ENCODE measurements at regions not wholly inside any gene's neighbourhood (a gene's known extent, or its start where the extent isn't known, plus 50 kb on each side); places are given as distances from the start of the nearest gene placed in this dataset.

- Histone ChIP-seq H3K4me3 (no peak overlapping the region), H3K27ac (no peak overlapping the region), H3K4me2 (no peak overlapping the region), H3K4me1 (no peaks in the 10 kb centered on the region), H3K9me3 (no peaks in the 10 kb centered on the region)
- ChIA-PET CTCF (no interaction called here), POLR2A (no interaction called here)
- TF ChIP-seq PBX3 (IDR thresholded peaks at IDR 0.05) (no peak), RAD21 (conservative IDR thresholded peaks at IDR 0.05 in 1 of 2, IDR thresholded peaks at IDR 0.05 in 1 of 2) (peak in 1 of 2 experiments; percentile 15; a peak in 1 of 5 replicates), NR3C1 (IDR thresholded peaks at IDR 0.05) (no peak)
- FAIRE-seq (no peak), ATAC-seq (peak in 1 of 2 experiments; percentile 34; a peak in 1 of 6 replicates), DNase-seq (ENCODE audit: low read depth in 1 of 2, low spot score in 1 of 2) (no peak)
- WGBS (ENCODE audit: missing lambda C conversion rate), result 19% methylated on average over 1 of the region's 1 CpG
Observed at GRCh38 chr5:128695791-128696530, 157.9 kb upstream of the FBN2 start.

DNA sequence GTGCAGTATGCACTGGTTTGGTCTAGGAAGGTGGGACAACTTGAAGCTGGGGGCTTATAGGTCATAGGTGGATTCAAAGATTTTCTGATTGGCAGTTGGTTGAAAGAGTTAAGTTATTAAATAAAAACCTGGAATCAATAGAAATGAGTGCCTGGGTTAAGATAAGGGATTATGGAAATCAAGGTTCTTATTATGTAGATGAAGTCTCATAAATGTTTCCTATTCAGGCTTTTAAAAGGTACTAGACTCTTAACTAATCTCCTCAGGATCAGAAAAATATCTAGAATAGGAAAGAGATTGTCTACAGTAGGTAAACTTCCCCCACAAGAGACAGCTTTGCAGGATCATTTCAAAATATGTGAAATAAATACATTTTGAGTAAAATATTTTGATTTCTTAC lies 163.3 kb upstream of the FBN2 start:
- ATAC-seq (no peak), FAIRE-seq (no peak), DNase-seq (ENCODE audit: low read depth in 1 of 2, low spot score in 1 of 2) (no peak)
- no peak overlapping the region for H3K4me3 ChIP-seq
- ChIA-PET POLR2A (no interaction called here), CTCF (no interaction called here)
- no peak overlapping the region for H3K27ac ChIP-seq
- H3K9me3 ChIP-seq, result no peaks in the 10 kb centered on the region
- H3K4me2 ChIP-seq, result no peak overlapping the region
- no peaks in the 10 kb centered on the region for H3K4me1 ChIP-seq
- TF ChIP-seq NR3C1 (IDR thresholded peaks at IDR 0.05), result no peak
- no peak for TF ChIP-seq CBX2 (IDR thresholded peaks at IDR 0.05; ENCODE audit: borderline replicate concordance, low read depth)
- TF ChIP-seq, protein P1, sequence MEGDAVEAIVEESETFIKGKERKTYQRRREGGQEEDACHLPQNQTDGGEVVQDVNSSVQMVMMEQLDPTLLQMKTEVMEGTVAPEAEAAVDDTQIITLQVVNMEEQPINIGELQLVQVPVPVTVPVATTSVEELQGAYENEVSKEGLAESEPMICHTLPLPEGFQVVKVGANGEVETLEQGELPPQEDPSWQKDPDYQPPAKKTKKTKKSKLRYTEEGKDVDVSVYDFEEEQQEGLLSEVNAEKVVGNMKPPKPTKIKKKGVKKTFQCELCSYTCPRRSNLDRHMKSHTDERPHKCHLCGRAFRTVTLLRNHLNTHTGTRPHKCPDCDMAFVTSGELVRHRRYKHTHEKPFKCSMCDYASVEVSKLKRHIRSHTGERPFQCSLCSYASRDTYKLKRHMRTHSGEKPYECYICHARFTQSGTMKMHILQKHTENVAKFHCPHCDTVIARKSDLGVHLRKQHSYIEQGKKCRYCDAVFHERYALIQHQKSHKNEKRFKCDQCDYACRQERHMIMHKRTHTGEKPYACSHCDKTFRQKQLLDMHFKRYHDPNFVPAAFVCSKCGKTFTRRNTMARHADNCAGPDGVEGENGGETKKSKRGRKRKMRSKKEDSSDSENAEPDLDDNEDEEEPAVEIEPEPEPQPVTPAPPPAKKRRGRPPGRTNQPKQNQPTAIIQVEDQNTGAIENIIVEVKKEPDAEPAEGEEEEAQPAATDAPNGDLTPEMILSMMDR (IDR thresholded peaks at IDR 0.05), result no peak
- no peak for TF ChIP-seq HOXB5 (CRISPR knock-in tag; IDR thresholded peaks at IDR 0.05)
- TF ChIP-seq TP53 (CRISPR knock-in tag; IDR thresholded peaks at IDR 0.05), result no peak
- TF ChIP-seq CHD4 (IDR thresholded peaks at IDR 0.05; ENCODE audit: borderline replicate concordance), result no peak
- TF ChIP-seq RARB (CRISPR knock-in tag; IDR thresholded peaks at IDR 0.05), result no peak
- TF ChIP-seq, protein P2, sequence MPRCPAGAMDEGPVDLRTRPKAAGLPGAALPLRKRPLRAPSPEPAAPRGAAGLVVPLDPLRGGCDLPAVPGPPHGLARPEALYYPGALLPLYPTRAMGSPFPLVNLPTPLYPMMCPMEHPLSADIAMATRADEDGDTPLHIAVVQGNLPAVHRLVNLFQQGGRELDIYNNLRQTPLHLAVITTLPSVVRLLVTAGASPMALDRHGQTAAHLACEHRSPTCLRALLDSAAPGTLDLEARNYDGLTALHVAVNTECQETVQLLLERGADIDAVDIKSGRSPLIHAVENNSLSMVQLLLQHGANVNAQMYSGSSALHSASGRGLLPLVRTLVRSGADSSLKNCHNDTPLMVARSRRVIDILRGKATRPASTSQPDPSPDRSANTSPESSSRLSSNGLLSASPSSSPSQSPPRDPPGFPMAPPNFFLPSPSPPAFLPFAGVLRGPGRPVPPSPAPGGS (IDR thresholded peaks at IDR 0.05), result no peak
- TF ChIP-seq MYC (IDR thresholded peaks at IDR 0.05; ENCODE audit: borderline replicate concordance, low read length), result no peak
- TF ChIP-seq EP300 (IDR thresholded peaks at IDR 0.05), result no peak

GRCh38 chr5:128703322-128703721 lies 165.3 kb upstream of the FBN2 start:
- POLR2A ChIA-PET, result no interaction called here
- FAIRE-seq (no peak), ATAC-seq (no peak), DNase-seq (ENCODE audit: low read depth in 1 of 2, low spot score in 1 of 2) (no peak)
- no peak overlapping the region for H3K27ac ChIP-seq
- no peaks in the 10 kb centered on the region for H3K9me3 ChIP-seq
- H3K4me1 ChIP-seq, result no peaks in the 10 kb centered on the region
- H3K4me2 ChIP-seq, result no peak overlapping the region
- TF ChIP-seq POLR2AphosphoS2 (conservative IDR thresholded peaks at IDR 0.05; ENCODE audit: low read length) (no peak), EHMT2 (IDR thresholded peaks at IDR 0.05; ENCODE audit: low read depth) (no peak), HOXA7 (CRISPR knock-in tag; IDR thresholded peaks at IDR 0.05) (no peak), ZC3H11A (IDR thresholded peaks at IDR 0.05) (no peak), POLR2A (IDR thresholded peaks at IDR 0.05; ENCODE audit: low read length) (no peak), RAD21 (conservative IDR thresholded peaks at IDR 0.05 in 1 of 2, IDR thresholded peaks at IDR 0.05 in 1 of 2) (no peak), RNF2 (IDR thresholded peaks at IDR 0.05; ENCODE audit: borderline replicate concordance, low read depth) (no peak)
- TF ChIP-seq, protein P2 (IDR thresholded peaks at IDR 0.05), result no peak
- TF ChIP-seq, protein P3, sequence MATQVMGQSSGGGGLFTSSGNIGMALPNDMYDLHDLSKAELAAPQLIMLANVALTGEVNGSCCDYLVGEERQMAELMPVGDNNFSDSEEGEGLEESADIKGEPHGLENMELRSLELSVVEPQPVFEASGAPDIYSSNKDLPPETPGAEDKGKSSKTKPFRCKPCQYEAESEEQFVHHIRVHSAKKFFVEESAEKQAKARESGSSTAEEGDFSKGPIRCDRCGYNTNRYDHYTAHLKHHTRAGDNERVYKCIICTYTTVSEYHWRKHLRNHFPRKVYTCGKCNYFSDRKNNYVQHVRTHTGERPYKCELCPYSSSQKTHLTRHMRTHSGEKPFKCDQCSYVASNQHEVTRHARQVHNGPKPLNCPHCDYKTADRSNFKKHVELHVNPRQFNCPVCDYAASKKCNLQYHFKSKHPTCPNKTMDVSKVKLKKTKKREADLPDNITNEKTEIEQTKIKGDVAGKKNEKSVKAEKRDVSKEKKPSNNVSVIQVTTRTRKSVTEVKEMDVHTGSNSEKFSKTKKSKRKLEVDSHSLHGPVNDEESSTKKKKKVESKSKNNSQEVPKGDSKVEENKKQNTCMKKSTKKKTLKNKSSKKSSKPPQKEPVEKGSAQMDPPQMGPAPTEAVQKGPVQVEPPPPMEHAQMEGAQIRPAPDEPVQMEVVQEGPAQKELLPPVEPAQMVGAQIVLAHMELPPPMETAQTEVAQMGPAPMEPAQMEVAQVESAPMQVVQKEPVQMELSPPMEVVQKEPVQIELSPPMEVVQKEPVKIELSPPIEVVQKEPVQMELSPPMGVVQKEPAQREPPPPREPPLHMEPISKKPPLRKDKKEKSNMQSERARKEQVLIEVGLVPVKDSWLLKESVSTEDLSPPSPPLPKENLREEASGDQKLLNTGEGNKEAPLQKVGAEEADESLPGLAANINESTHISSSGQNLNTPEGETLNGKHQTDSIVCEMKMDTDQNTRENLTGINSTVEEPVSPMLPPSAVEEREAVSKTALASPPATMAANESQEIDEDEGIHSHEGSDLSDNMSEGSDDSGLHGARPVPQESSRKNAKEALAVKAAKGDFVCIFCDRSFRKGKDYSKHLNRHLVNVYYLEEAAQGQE (IDR thresholded peaks at IDR 0.05), result no peak
- no CpG with 5 or more reads among the region's 1 CpG for WGBS (ENCODE audit: missing lambda C conversion rate)
- no peak overlapping the region for H3K4me3 ChIP-seq
- CTCF ChIA-PET, result no interaction called here
